HCT116 (cell line): ENCODE measurements at regions not wholly inside any gene's neighbourhood (a gene's known extent, or its start where the extent isn't known, plus 50 kb on each side); places are given as distances from the start of the nearest gene placed in this dataset.

Source experiments
- ATAC-seq: fragments of 200-7000 bp; cut with Tn5 transposase; 2 replicates; pipeline ENCODE4 v1.9.1; 2020; ENCODE audit warnings: mild to moderate bottlenecking, moderate library complexity
- BruUV-seq: library from RNA; stranded (reverse); fragments of 400-500 nt; replicated peaks from 2 replicates; lab custom pipeline; 2021; lab: Mats Ljungman, UMichigan
- CTCF ChIA-PET: fragments of 300-600 bp; sonication (Branson Sonifier 250); formaldehyde crosslinking; loops from one replicate; lab custom pipeline; 2021; ENCODE audit warnings: antibody characterized with exemption; lab: Charles Lee
- POLR2A ChIA-PET: fragments of 300-600, 350-600 bp; sonication (Branson Sonifier 250); formaldehyde crosslinking; loops from one replicate; lab custom pipeline; 2021; ENCODE audit warnings: antibody characterized with exemption; lab: Charles Lee
- RAD21 ChIA-PET, 2 experiments: fragments of 300-600 bp; sonication (Branson Sonifier 250); formaldehyde crosslinking; loops; one replicate each; lab custom pipeline; 2023; ENCODE audit warnings: low total read pairs in 2 of 2; ENCODE audit not compliant: uncharacterized antibody in 2 of 2, unreplicated experiment in 2 of 2, low non-redundant PET in 1 of 2; lab: Charles Lee
- DNase-seq: peaks from one replicate; pipeline ENCODE4 v3.0.0-alpha.2; 2010; ENCODE audit warnings: low read depth, low spot score
- H2AFZ ChIP-seq: fragments of 200-600 bp; shearing (Covaris generic), sonication (generic); 2 replicates; pipeline ENCODE4 v1.6.1; 2017; ENCODE audit warnings: low read depth, mixed run types, mixed read lengths, antibody characterized with exemption, low read length; ENCODE audit not compliant: poor library complexity, severe bottlenecking
- H3K27ac ChIP-seq: 2 replicates; pipeline ENCODE4 v1.5.1; 2012; ENCODE audit warnings: low read depth, low read length
- H3K27me3 ChIP-seq: fragments of 200-600 bp; sonication (generic); 2 replicates; pipeline ENCODE4 v1.6.1; 2016; ENCODE audit warnings: mixed run types, low read length, mixed read lengths; ENCODE audit not compliant: insufficient read depth
- H3K36me3 ChIP-seq, 2 experiments: fragments of 200-500 bp in 1 of 2; fragments of 200-600 bp in 1 of 2; sonication (Bioruptor generic) in 1 of 2; sonication (generic) in 1 of 2; 2 replicates each; pipeline versions ENCODE4 v1.5.1 to v1.6.1; 2014 to 2016; ENCODE audit warnings: low read length in 2 of 2, inconsistent platforms in 1 of 2, mixed read lengths in 1 of 2, mixed run types in 1 of 2; ENCODE audit not compliant: insufficient read depth in 2 of 2, control insufficient read depth in 1 of 2
- H3K4me1 ChIP-seq, 2 experiments: fragments of 200-600 bp in 1 of 2; sonication (generic) in 1 of 2; 2 replicates each; pipeline versions ENCODE4 v1.5.1 to v1.6.1; 2012 to 2017; ENCODE audit warnings: low read length in 2 of 2, inconsistent platforms in 1 of 2, mild to moderate bottlenecking in 1 of 2, mixed read lengths in 1 of 2, mixed run types in 1 of 2, moderate library complexity in 1 of 2; ENCODE audit not compliant: insufficient read depth in 2 of 2, control insufficient read depth in 1 of 2
- H3K4me2 ChIP-seq: fragments of 200-600 bp; sonication (generic); 2 replicates; pipeline ENCODE4 v1.6.1; 2017; ENCODE audit warnings: mixed run types, low read length, mixed read lengths
- H3K4me3 ChIP-seq, 2 experiments: fragments of 200-600 bp in 1 of 2; sonication (generic) in 1 of 2; replicated peaks in 1 of 2; 2 replicates each; pipeline ENCODE4 v1.5.1; 2011 to 2016; ENCODE audit warnings: low read length in 2 of 2, control low read depth in 1 of 2, low read depth in 1 of 2, mild to moderate bottlenecking in 1 of 2, mixed read lengths in 1 of 2, mixed run types in 1 of 2
- H3K79me2 ChIP-seq: fragments of 200-600 bp; sonication (generic); 2 replicates; pipeline ENCODE4 v1.6.1; 2017; ENCODE audit warnings: mild to moderate bottlenecking, mixed run types, low read length, moderate library complexity, mixed read lengths; ENCODE audit not compliant: insufficient read depth
- H3K9ac ChIP-seq: fragments of 200-600 bp; sonication (generic); 2 replicates; pipeline ENCODE4 v1.6.1; 2016; ENCODE audit warnings: low read length, mixed read lengths
- H3K9me2 ChIP-seq: fragments of 200-600 bp; sonication (generic), shearing (Covaris generic); 2 replicates; pipeline ENCODE4 v1.6.1; 2017; ENCODE audit warnings: mixed run types, mild to moderate bottlenecking, moderate library complexity; ENCODE audit not compliant: insufficient read depth
- H3K9me3 ChIP-seq, 2 experiments: fragments of 200-500 bp in 1 of 2; fragments of 200-600 bp in 1 of 2; sonication (Bioruptor generic) in 1 of 2; sonication (generic) in 1 of 2; 2 replicates each; pipeline ENCODE4 v1.6.1; 2014 to 2017; ENCODE audit warnings: low read length in 2 of 2, mixed read lengths in 2 of 2, inconsistent platforms in 1 of 2, low read depth in 1 of 2, mild to moderate bottlenecking in 1 of 2, mixed run types in 1 of 2, moderate library complexity in 1 of 2; ENCODE audit not compliant: control insufficient read depth in 1 of 2, insufficient read depth in 1 of 2
- H4K20me1 ChIP-seq: fragments of 200-600 bp; sonication (generic), shearing (Covaris generic); 2 replicates; pipeline ENCODE4 v1.6.1; 2017; ENCODE audit warnings: mixed run types, mild to moderate bottlenecking, moderate library complexity; ENCODE audit not compliant: insufficient read depth
- CEBPB ChIP-seq: IDR thresholded peaks from 2 replicates; pipeline ENCODE4 v1.6.1; 2012; ENCODE audit warnings: low read depth
- EZH2 ChIP-seq: fragments of 200-600 bp; sonication (generic); IDR thresholded peaks from 2 replicates; pipeline ENCODE4 v1.6.1; 2017; ENCODE audit warnings: antibody characterized with exemption, mixed run types
- EZH2phosphoT487 ChIP-seq: fragments of 200-600 bp; IDR thresholded peaks from 2 replicates; pipeline ENCODE4 v1.6.1; 2018; ENCODE audit warnings: antibody characterized with exemption, borderline replicate concordance
- POLR2A ChIP-seq: IDR thresholded peaks from 2 replicates; pipeline ENCODE4 v1.7.0; 2011; ENCODE audit warnings: borderline replicate concordance; ENCODE audit not compliant: insufficient read depth, insufficient read length; ENCODE audit errors: extremely low read depth
- SIN3A ChIP-seq: IDR thresholded peaks from 2 replicates; pipeline ENCODE4 v1.6.1; 2012; ENCODE audit warnings: low read depth
- SRF ChIP-seq: IDR thresholded peaks from 2 replicates; pipeline ENCODE4 v1.6.1; 2012; ENCODE audit warnings: low read depth
- TCF7L2 ChIP-seq: IDR thresholded peaks from 2 replicates; pipeline ENCODE4 v1.7.0; 2011; ENCODE audit warnings: borderline replicate concordance, inconsistent platforms; ENCODE audit not compliant: insufficient read depth, insufficient read length; ENCODE audit errors: extremely low read depth
- YY1 ChIP-seq: IDR thresholded peaks from 2 replicates; pipeline ENCODE4 v1.6.1; 2011; ENCODE audit warnings: low read length, low read depth, moderate library complexity, mild to moderate bottlenecking; ENCODE audit not compliant: insufficient replicate concordance; ENCODE audit errors: extremely low read depth
- ZFX ChIP-seq: fragments of 450-650 bp; IDR thresholded peaks from 2 replicates; pipeline ENCODE4 v1.6.1; 2017
- ZNF274 ChIP-seq: fragments of 200-500 bp; sonication (Bioruptor generic); IDR thresholded peaks from 2 replicates; pipeline ENCODE4 v1.6.1; 2014; ENCODE audit warnings: mild to moderate bottlenecking, low read depth, low read length, inconsistent platforms
- intact Hi-C: fragments of 100-400 bp; cut with micrococcal nuclease; formaldehyde crosslinking; loops from 2 replicates; pipeline ENCODE4 v1.10.0; 2022
- TF ChIP-seq, protein P1 (sequence below), 3 experiments: fragments of 200-600 bp in 1 of 3; sonication (generic) in 1 of 3; IDR thresholded peaks in 2 of 3; conservative IDR thresholded peaks in 1 of 3; 2 replicates each; pipeline ENCODE4 v1.5.1; 2012 to 2017; ENCODE audit warnings: low read depth in 2 of 3, low read length in 2 of 3, antibody characterized with exemption in 1 of 3, borderline replicate concordance in 1 of 3, control low read depth in 1 of 3, mild to moderate bottlenecking in 1 of 3, mixed read lengths in 1 of 3, mixed run types in 1 of 3, moderate library complexity in 1 of 3; ENCODE audit not compliant: insufficient read depth in 1 of 3
- TF ChIP-seq, protein P2 (sequence below): IDR thresholded peaks from 2 replicates; pipeline ENCODE4 v1.6.1; 2012
- TF ChIP-seq, protein P3 (sequence below): IDR thresholded peaks from 2 replicates; pipeline ENCODE4 v1.6.1; 2012

DNA sequence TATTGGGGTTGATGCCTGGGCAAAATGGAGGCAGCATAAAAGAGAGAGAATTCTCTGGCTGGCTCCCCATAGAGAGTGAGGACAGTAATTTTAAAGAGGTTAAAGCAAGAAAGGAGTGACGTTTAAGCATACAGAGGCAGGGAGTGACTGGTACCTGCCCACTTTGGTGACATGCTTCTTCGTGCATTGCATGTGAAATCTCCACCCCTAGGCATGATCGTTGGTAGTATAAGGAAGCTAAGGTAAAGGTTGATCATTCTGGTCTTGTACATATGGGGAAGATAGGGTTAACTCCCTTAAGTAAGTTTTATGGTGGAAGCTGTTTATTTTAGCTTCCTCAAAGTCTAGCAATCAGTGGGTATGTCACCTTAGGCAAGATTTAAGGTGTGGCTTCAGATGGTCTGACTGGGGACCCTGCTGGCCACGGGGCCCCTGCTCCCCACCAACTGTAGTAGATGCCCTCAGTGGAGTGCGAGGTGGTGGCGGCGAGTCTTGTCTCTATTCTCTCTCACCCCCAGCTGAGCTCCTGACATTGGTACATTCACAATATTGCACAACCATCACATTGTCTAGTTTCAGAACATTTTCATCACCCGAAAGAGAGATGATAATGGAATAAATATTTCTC lies 797.5 kb upstream of the SPRY2 start:
- no peak overlapping the region for H3K9ac ChIP-seq
- H2AFZ ChIP-seq: no peak overlapping the region
- ChIA-PET RAD21 (no interaction called here), POLR2A (no interaction called here), CTCF (no interaction called here)
- no peaks in the 10 kb centered on the region for H3K79me2 ChIP-seq
- H3K9me3 ChIP-seq: no peaks in the 10 kb centered on the region; a peak in 1 of 4 replicates
- H3K27me3 ChIP-seq: no peaks in the 10 kb centered on the region
- no peak for TF ChIP-seq SRF
- TF ChIP-seq TCF7L2: no peak
- TF ChIP-seq ZFX: no peak
- TF ChIP-seq, protein P1, sequence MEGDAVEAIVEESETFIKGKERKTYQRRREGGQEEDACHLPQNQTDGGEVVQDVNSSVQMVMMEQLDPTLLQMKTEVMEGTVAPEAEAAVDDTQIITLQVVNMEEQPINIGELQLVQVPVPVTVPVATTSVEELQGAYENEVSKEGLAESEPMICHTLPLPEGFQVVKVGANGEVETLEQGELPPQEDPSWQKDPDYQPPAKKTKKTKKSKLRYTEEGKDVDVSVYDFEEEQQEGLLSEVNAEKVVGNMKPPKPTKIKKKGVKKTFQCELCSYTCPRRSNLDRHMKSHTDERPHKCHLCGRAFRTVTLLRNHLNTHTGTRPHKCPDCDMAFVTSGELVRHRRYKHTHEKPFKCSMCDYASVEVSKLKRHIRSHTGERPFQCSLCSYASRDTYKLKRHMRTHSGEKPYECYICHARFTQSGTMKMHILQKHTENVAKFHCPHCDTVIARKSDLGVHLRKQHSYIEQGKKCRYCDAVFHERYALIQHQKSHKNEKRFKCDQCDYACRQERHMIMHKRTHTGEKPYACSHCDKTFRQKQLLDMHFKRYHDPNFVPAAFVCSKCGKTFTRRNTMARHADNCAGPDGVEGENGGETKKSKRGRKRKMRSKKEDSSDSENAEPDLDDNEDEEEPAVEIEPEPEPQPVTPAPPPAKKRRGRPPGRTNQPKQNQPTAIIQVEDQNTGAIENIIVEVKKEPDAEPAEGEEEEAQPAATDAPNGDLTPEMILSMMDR (IDR thresholded peaks at IDR 0.05 in 2 of 3, conservative IDR thresholded peaks at IDR 0.05 in 1 of 3; ENCODE audit: borderline replicate concordance in 1 of 3, insufficient read depth in 1 of 3, low read depth in 2 of 3, low read length in 2 of 3): no peak
- TF ChIP-seq, protein P2, sequence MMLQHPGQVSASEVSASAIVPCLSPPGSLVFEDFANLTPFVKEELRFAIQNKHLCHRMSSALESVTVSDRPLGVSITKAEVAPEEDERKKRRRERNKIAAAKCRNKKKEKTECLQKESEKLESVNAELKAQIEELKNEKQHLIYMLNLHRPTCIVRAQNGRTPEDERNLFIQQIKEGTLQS: no peak
- TF ChIP-seq EZH2: no peak
- TF ChIP-seq, protein P3, sequence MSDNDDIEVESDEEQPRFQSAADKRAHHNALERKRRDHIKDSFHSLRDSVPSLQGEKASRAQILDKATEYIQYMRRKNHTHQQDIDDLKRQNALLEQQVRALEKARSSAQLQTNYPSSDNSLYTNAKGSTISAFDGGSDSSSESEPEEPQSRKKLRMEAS: no peak
- no peak for TF ChIP-seq POLR2A
- no peak for TF ChIP-seq CEBPB
- TF ChIP-seq YY1: no peak
- no peak for TF ChIP-seq SIN3A
- TF ChIP-seq EZH2phosphoT487: no peak
- no peak for TF ChIP-seq ZNF274
- intact Hi-C loops: no loop called here
- DNase-seq (no peak), ATAC-seq (no peak)
- H3K9me2 ChIP-seq: no peaks in the 10 kb centered on the region
- no peaks in the 10 kb centered on the region for H3K4me1 ChIP-seq
- H3K27ac ChIP-seq: no peak overlapping the region
- no peak overlapping the region for H3K4me2 ChIP-seq
- no TSS peak for BruUV-seq
- no peak overlapping the region for H3K4me3 ChIP-seq
- no peaks in the 10 kb centered on the region for H4K20me1 ChIP-seq
- H3K36me3 ChIP-seq: no peaks in the 10 kb centered on the region
